MM.1S (cell line): ENCODE measurements at regions not wholly inside any gene's neighbourhood (a gene's known extent, or its start where the extent isn't known, plus 50 kb on each side); places are given as distances from the start of the nearest gene placed in this dataset.
"Not testable (repeated sequence)": the region's sequence is repeated elsewhere in the genome, so short reads cannot be mapped to it uniquely, and the experiment has no call there.

Experiments used
- CTCF ChIP-seq: fragments of 300-600 bp; sonication (generic); IDR thresholded peaks from 2 replicates; pipeline ENCODE4 v1.5.1; 2016; ENCODE audit warnings: antibody characterized with exemption, low read length, mixed read lengths
- EZH2 ChIP-seq: fragments of 300-600 bp; sonication (generic); optimal IDR thresholded peaks from 2 replicates; pipeline ENCODE3; 2017; ENCODE audit warnings: low read depth, mild to moderate bottlenecking, antibody characterized with exemption, low read length, mixed read lengths
- EZH2phosphoT487 ChIP-seq: fragments of 300-600 bp; sonication (generic); IDR thresholded peaks from 2 replicates; pipeline ENCODE4 v1.6.1; 2018; ENCODE audit warnings: antibody characterized with exemption, low read length

- TF ChIP-seq CTCF, EZH2, EZH2phosphoT487: not testable (repeated sequence)
These were observed 107.4 kb downstream of the CRLF2 start for GRCh38 chrX:1105031-1105430.
